Fibroblast of lung (primary cell): ENCODE measurements at regions not wholly inside any gene's neighbourhood (a gene's known extent, or its start where the extent isn't known, plus 50 kb on each side); places are given as distances from the start of the nearest gene placed in this dataset.

Experiments
- EZH2 ChIP-seq: IDR thresholded peaks from 2 replicates; pipeline ENCODE4 v1.5.1; 2012; ENCODE audit warnings: low read length, control low read depth, mild to moderate bottlenecking; ENCODE audit errors: missing control alignments
- TF ChIP-seq, protein P1 (sequence below), 2 donors: IDR thresholded peaks in 1 of 2; conservative IDR thresholded peaks in 1 of 2; 1 replicate in 1 of 2; 2 replicates in 1 of 2; pipeline ENCODE4 v1.5.1; 2011 to 2012; ENCODE audit warnings: low read length in 2 of 2, control low read depth in 1 of 2, inconsistent platforms in 1 of 2, low read depth in 1 of 2, mild to moderate bottlenecking in 1 of 2

DNA sequence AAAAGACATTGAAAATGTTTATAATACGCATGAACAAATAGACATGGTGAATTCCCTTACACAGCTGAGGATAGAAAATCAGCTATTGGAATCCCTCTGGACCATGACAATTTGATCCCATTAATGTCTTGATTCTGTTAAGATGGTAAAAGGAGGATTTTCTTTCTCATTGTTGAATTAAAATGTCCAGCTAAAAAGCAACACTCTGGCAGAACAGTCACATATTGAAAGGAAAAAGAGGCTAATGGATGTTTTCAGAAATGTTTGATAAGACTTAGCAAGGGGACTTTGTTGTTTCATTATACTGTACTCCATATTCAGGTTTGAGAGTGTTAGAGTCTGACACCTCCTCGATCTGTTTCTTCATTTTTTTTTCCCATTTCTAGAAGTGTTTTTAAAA, 296.0 kb downstream of the OLFM4 start:
- TF ChIP-seq, protein P1, sequence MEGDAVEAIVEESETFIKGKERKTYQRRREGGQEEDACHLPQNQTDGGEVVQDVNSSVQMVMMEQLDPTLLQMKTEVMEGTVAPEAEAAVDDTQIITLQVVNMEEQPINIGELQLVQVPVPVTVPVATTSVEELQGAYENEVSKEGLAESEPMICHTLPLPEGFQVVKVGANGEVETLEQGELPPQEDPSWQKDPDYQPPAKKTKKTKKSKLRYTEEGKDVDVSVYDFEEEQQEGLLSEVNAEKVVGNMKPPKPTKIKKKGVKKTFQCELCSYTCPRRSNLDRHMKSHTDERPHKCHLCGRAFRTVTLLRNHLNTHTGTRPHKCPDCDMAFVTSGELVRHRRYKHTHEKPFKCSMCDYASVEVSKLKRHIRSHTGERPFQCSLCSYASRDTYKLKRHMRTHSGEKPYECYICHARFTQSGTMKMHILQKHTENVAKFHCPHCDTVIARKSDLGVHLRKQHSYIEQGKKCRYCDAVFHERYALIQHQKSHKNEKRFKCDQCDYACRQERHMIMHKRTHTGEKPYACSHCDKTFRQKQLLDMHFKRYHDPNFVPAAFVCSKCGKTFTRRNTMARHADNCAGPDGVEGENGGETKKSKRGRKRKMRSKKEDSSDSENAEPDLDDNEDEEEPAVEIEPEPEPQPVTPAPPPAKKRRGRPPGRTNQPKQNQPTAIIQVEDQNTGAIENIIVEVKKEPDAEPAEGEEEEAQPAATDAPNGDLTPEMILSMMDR (conservative IDR thresholded peaks at IDR 0.05 in 1 of 2, IDR thresholded peaks at IDR 0.05 in 1 of 2; ENCODE audit: low read depth in 1 of 2, low read length in 2 of 2) = no peak
- TF ChIP-seq EZH2 = no peak
